ENCODE measurements at regions not wholly inside any gene's neighbourhood (a gene's known extent, or its start where the extent isn't known, plus 50 kb on each side); places are given as distances from the start of the nearest gene placed in this dataset.

DNA sequence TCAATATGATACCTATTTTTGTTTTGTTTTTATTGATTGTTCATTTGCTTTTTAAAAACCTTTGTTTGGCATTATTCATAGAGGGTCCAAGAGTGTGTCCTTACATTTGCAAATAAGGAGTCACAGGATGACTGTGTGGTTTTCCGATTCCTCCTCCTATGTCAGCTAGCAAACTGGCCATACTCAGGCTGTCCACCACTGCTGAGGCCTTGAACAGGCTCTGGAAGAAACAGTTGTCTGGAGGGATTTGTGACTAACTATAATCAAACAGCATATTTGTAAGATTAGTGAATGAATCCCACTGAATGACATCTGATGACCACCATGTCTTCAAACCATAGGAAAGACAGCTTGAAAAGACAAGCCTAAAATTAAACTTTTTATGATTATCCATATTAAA lies 423.4 kb upstream of the ATP11B start:
- no peak overlapping the region for H2AFZ ChIP-seq (ENCODE audit: low read depth)
- no peak for DNase-seq
- no peak for TF ChIP-seq EP300 (IDR thresholded peaks at IDR 0.05; ENCODE audit: borderline replicate concordance in 1 of 2, low read depth in 1 of 2, low read length in 1 of 2)
- TF ChIP-seq NRF1 (IDR thresholded peaks at IDR 0.05; ENCODE audit: low read depth, low read length) = no peak
- TF ChIP-seq, protein P1, sequence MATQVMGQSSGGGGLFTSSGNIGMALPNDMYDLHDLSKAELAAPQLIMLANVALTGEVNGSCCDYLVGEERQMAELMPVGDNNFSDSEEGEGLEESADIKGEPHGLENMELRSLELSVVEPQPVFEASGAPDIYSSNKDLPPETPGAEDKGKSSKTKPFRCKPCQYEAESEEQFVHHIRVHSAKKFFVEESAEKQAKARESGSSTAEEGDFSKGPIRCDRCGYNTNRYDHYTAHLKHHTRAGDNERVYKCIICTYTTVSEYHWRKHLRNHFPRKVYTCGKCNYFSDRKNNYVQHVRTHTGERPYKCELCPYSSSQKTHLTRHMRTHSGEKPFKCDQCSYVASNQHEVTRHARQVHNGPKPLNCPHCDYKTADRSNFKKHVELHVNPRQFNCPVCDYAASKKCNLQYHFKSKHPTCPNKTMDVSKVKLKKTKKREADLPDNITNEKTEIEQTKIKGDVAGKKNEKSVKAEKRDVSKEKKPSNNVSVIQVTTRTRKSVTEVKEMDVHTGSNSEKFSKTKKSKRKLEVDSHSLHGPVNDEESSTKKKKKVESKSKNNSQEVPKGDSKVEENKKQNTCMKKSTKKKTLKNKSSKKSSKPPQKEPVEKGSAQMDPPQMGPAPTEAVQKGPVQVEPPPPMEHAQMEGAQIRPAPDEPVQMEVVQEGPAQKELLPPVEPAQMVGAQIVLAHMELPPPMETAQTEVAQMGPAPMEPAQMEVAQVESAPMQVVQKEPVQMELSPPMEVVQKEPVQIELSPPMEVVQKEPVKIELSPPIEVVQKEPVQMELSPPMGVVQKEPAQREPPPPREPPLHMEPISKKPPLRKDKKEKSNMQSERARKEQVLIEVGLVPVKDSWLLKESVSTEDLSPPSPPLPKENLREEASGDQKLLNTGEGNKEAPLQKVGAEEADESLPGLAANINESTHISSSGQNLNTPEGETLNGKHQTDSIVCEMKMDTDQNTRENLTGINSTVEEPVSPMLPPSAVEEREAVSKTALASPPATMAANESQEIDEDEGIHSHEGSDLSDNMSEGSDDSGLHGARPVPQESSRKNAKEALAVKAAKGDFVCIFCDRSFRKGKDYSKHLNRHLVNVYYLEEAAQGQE (IDR thresholded peaks at IDR 0.05; ENCODE audit: low read depth, low read length) = no peak
- no peak for TF ChIP-seq FOXM1 (IDR thresholded peaks at IDR 0.05; ENCODE audit: low read depth)
- no peak for TF ChIP-seq RAD21 (IDR thresholded peaks at IDR 0.05; ENCODE audit: low read length)
- no peak for TF ChIP-seq SMC3 (IDR thresholded peaks at IDR 0.05; ENCODE audit: low read depth, low read length)
- TF ChIP-seq, protein P2, sequence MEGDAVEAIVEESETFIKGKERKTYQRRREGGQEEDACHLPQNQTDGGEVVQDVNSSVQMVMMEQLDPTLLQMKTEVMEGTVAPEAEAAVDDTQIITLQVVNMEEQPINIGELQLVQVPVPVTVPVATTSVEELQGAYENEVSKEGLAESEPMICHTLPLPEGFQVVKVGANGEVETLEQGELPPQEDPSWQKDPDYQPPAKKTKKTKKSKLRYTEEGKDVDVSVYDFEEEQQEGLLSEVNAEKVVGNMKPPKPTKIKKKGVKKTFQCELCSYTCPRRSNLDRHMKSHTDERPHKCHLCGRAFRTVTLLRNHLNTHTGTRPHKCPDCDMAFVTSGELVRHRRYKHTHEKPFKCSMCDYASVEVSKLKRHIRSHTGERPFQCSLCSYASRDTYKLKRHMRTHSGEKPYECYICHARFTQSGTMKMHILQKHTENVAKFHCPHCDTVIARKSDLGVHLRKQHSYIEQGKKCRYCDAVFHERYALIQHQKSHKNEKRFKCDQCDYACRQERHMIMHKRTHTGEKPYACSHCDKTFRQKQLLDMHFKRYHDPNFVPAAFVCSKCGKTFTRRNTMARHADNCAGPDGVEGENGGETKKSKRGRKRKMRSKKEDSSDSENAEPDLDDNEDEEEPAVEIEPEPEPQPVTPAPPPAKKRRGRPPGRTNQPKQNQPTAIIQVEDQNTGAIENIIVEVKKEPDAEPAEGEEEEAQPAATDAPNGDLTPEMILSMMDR (IDR thresholded peaks at IDR 0.05) = no peak
- no peak for TF ChIP-seq POLR2AphosphoS5 (IDR thresholded peaks at IDR 0.05; ENCODE audit: low read depth, low read length)
- no peak for TF ChIP-seq YY1 (IDR thresholded peaks at IDR 0.05; ENCODE audit: low read depth)
- TF ChIP-seq, protein P3, sequence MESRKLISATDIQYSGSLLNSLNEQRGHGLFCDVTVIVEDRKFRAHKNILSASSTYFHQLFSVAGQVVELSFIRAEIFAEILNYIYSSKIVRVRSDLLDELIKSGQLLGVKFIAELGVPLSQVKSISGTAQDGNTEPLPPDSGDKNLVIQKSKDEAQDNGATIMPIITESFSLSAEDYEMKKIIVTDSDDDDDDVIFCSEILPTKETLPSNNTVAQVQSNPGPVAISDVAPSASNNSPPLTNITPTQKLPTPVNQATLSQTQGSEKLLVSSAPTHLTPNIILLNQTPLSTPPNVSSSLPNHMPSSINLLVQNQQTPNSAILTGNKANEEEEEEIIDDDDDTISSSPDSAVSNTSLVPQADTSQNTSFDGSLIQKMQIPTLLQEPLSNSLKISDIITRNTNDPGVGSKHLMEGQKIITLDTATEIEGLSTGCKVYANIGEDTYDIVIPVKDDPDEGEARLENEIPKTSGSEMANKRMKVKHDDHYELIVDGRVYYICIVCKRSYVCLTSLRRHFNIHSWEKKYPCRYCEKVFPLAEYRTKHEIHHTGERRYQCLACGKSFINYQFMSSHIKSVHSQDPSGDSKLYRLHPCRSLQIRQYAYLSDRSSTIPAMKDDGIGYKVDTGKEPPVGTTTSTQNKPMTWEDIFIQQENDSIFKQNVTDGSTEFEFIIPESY (IDR thresholded peaks at IDR 0.05; ENCODE audit: borderline replicate concordance, low read depth) = no peak
- no peak for TF ChIP-seq TEAD4 (IDR thresholded peaks at IDR 0.05; ENCODE audit: borderline replicate concordance, insufficient read depth)
- no peak for TF ChIP-seq MEF2A (IDR thresholded peaks at IDR 0.05; ENCODE audit: borderline replicate concordance, low read depth)
- TF ChIP-seq NFIC (IDR thresholded peaks at IDR 0.05; ENCODE audit: borderline replicate concordance) = no peak
- TF ChIP-seq, protein P4, sequence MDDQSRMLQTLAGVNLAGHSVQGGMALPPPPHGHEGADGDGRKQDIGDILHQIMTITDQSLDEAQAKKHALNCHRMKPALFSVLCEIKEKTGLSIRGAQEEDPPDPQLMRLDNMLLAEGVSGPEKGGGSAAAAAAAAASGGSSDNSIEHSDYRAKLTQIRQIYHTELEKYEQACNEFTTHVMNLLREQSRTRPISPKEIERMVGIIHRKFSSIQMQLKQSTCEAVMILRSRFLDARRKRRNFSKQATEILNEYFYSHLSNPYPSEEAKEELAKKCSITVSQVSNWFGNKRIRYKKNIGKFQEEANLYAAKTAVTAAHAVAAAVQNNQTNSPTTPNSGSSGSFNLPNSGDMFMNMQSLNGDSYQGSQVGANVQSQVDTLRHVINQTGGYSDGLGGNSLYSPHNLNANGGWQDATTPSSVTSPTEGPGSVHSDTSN (IDR thresholded peaks at IDR 0.05) = no peak
- ChIA-PET POLR2A (no interaction called here), CTCF (interaction anchor here (0.6 to 0.7 kb wide), 2 partner anchors 54 to 81 kb away, joined by 3 read pairs; no protein-coding TSS in a partner anchor)
- no peaks in the 10 kb centered on the region for H3K9me2 ChIP-seq
- H3K9me3 ChIP-seq = no peaks in the 10 kb centered on the region
- H3K9ac ChIP-seq = no peak overlapping the region
- H3K27ac ChIP-seq (ENCODE audit: low read depth in 2 of 2, low read length in 1 of 2) = no peak overlapping the region
- H3K4me1 ChIP-seq (ENCODE audit: control insufficient read depth in 1 of 2, insufficient read depth in 2 of 2, low read depth in 1 of 2, low read length in 1 of 2) = peaks cover 1 to 4% of the 10 kb centered on the region in 2 experiments; a peak in 3 of 4 replicates
- H3K27me3 ChIP-seq (ENCODE audit: insufficient read depth) = no peaks in the 10 kb centered on the region
- no peak overlapping the region for H3K4me3 ChIP-seq (ENCODE audit: low read depth in 2 of 2, low read length in 1 of 2)
- H4K20me1 ChIP-seq (ENCODE audit: insufficient read depth) = no peaks in the 10 kb centered on the region
- H3K4me2 ChIP-seq = no peak overlapping the region
- H3K36me3 ChIP-seq (replicated peaks in 1 of 2; ENCODE audit: control insufficient read depth in 1 of 2, insufficient read depth in 2 of 2, low read length in 1 of 2) = no peaks in the 10 kb centered on the region
- WGBS (ENCODE audit: low lambda C conversion rate) = 95% methylated on average over 1 of the region's 1 CpG
- H3F3A ChIP-seq (replicated peaks; ENCODE audit: insufficient read depth) = peaks cover 4% of the 10 kb centered on the region
- no peaks in the 10 kb centered on the region for H3K79me2 ChIP-seq (ENCODE audit: insufficient read depth)

Measured in SK-N-SH (cell line).